ENCODE measurements at regions not wholly inside any gene's neighbourhood (a gene's known extent, or its start where the extent isn't known, plus 50 kb on each side); places are given as distances from the start of the nearest gene placed in this dataset.
A peak's percentile ranks its signal among the peaks of the same experiment; 100 is the strongest.
"Not testable (repeated sequence)": the region's sequence is repeated elsewhere in the genome, so short reads cannot be mapped to it uniquely, and the experiment has no call there.

DNA sequence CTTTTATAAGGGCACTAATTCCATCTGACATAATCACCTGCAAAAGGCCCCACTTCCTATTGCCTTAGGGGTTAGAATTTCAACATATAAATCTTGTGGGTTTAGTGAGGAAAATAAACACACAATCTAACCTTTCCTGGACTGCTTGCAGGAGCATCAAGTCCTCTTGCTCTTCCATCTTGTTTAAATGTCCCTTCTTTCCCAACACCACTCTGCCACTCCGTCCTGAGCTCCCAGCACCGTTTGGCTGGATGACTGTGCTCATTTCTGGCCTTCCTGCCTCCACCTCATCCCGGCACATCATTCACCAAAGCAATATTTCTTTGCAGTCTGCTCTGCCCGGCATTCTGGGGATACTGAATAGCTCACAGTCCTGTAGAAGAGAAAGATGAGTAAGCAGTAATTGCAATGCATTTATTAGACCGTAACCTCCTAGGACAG is 247.8 kb downstream of the BCL2 start:
- DNase-seq (ENCODE audit: insufficient read length, low spot score) (no peak), FAIRE-seq (no peak)

DNA sequence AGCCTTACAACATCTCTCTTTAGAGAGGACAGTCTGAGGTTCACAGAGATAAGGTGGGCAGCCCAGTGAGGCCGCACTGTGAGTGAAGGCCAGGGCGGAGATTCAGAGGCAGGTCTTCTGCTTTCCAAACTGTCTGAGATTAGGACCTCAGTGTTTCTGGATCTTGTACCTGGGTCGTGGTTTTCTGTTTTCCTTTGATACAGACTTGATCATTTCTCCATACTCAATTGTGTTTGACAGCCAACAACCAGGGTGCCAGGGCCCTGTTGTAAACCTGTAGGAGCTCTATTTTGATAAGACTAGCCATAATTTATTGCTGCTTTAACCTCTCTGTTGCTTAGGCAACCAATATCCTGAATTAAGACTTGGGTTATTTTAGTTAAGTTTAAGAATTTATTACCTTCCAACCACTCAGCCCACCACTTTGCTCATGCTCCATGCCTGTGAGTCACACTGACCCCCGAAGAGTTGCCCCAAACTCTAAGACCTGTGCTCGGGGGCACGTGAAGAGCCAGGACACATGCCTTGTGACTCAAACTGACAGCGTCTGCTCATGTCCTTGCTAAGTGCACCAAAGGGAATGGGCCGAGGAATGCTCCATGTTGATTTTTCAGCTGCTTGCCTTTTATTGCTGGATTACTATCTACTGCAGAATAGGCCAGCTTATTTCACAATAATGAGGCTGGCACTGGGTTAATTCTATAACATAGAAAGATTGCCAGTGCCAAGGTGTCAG is 248.6 kb downstream of the BCL2 start:
- FAIRE-seq = no peak
- DNase-seq (ENCODE audit: insufficient read length, low spot score) = no peak

GRCh38 chr18:63069496-63069895 is 250.1 kb downstream of the BCL2 start:
- no peak for FAIRE-seq

DNA sequence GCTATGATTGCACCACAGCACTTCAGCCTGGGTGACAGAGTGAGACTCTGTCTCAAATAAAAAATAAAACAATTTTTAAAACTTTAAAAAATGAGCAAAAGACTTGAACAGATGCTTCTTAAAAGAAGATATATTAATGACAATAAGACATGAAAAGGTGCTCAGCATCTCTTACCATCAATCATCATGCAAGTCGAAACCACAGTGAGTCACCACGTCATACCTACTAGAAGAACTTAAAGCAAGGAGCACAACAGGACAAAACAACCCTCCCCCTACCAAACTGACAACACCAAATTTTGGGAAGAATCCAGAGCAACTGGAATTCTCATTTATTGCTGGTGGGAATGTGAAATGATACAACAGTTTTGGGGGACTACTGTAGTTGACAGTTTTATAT is 251.6 kb downstream of the BCL2 start:
- DNase-seq (ENCODE audit: insufficient read length, low spot score) = no peak
- no peak for FAIRE-seq

More at GRCh38 chr18:63069496-63069895, 250.1 kb downstream of the BCL2 start:
- no peak for DNase-seq (ENCODE audit: insufficient read length, low spot score)

- DNase-seq (ENCODE audit: insufficient read length, low spot score) = no peak
These were observed 254.4 kb downstream of the BCL2 start for GRCh38 chr18:63065172-63065571.

GRCh38 chr18:63063171-63063570 is 256.4 kb downstream of the BCL2 start:
- peak; percentile 10 for DNase-seq (ENCODE audit: insufficient read length, low spot score)
- no peak for FAIRE-seq

More at GRCh38 chr18:63065172-63065571, 254.4 kb downstream of the BCL2 start:
- FAIRE-seq = peak; percentile 55

DNA sequence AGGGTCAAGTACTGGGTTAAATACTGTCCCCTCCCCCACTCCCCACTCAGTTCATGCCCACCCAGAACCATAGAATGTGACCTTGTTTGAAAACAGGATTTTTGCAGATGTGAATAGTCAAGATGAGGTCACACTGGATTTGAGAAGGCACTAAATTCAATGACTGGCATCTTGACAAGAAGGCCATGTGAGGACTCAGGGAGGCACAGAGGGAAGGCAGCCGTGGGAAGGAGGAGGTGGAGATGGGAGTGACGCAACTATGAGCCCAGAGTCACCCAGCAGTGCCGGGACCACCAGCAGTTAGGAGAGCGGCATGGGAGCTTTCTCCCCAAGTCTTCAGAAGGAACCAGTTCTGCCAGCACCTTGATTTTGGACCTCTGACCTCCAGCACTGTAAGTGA is 257.3 kb downstream of the BCL2 start:
- no peak for DNase-seq (ENCODE audit: insufficient read length, low spot score)
- FAIRE-seq = no peak

DNA sequence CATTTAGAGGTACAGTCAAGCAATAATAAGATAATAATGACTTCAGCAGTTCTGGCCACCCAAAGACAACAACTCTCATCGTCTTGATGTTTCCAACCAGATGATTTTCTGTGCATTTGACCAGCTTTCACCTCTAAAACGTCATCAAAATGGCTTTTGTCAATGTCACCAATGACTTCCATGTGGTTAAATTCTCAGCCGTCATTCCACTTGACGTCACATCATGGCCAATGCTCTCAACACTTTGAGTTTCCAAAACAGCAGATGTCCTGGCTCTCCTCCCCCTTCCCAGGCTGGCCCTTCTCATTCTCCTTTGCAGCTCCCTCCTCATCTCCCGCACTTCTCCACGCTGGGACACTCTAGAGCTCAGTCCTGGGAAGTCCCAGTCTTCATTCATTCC is 258.3 kb downstream of the BCL2 start:
- DNase-seq (ENCODE audit: insufficient read length, low spot score) (no peak), FAIRE-seq (no peak)

- no peak for FAIRE-seq
These were observed 261.0 kb downstream of the BCL2 start for GRCh38 chr18:63058521-63058920.

GRCh38 chr18:63057707-63058106 is 261.9 kb downstream of the BCL2 start:
- DNase-seq (ENCODE audit: insufficient read length, low spot score) (no peak), FAIRE-seq (no peak)

More at GRCh38 chr18:63058521-63058920, 261.0 kb downstream of the BCL2 start:
- peak; percentile 4 for DNase-seq (ENCODE audit: insufficient read length, low spot score)

GRCh38 chr18:63054901-63055584 is 264.5 kb downstream of the BCL2 start:
- FAIRE-seq (no peak), DNase-seq (ENCODE audit: insufficient read length, low spot score) (no peak)

- DNase-seq (ENCODE audit: insufficient read length, low spot score) = no peak
- no peak for FAIRE-seq
These were observed 267.6 kb downstream of the BCL2 start for GRCh38 chr18:63051928-63052327.

- not testable (repeated sequence) for DNase-seq (ENCODE audit: insufficient read length, low spot score); FAIRE-seq
These were observed 268.7 kb downstream of the BCL2 start for GRCh38 chr18:63050667-63051395.

- DNase-seq (ENCODE audit: insufficient read length, low spot score) = no peak
- no peak for FAIRE-seq
These were observed 273.2 kb downstream of the BCL2 start for GRCh38 chr18:63046375-63046774.

DNA sequence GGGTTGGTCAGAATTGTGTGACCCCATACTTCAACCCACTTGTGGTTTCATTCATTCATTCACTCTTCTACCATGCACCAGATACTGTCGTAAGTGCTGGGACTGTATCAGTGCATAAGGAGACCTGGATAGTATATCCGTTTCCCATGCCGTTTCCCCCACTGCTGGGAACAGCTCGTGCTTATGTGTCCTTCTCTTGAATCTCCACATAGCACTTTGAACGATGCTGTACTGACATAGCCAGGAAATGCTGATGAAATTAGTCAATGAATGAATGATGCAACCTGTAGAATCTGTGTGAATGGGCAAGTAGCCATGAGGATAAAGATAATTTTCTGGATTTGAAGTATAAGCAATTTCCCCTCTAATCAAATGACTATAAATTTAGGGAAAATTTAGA is 276.1 kb downstream of the BCL2 start:
- no peak for DNase-seq (ENCODE audit: insufficient read length, low spot score)
- no peak for FAIRE-seq

GRCh38 chr18:63042351-63042750 is 277.2 kb downstream of the BCL2 start:
- DNase-seq (ENCODE audit: insufficient read length, low spot score) (no peak), FAIRE-seq (no peak)

GRCh38 chr18:63040788-63041410 is 278.7 kb downstream of the BCL2 start:
- DNase-seq (ENCODE audit: insufficient read length, low spot score) = no peak
- FAIRE-seq = no peak

DNA sequence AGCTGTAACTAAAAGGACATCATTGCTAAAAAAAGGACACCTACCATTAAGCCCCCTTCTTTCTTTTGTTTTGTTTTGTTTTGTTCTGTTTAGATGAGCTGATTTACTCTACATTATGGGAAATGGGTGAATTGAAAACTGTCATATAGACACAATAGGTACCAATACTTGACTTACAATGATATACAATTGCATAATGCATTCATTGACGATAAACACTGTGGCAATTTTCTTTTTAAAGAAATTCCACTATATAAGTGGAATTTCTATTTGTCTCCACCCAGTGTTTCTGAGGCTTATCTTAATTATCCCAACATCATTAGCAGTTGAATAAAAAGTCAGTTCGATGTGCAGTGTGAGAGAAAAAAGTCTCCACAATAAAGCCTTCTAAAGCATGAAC is 282.1 kb downstream of the BCL2 start:
- no peak for DNase-seq (ENCODE audit: insufficient read length, low spot score)
- FAIRE-seq = no peak

- no peak for DNase-seq (ENCODE audit: insufficient read length, low spot score)
- FAIRE-seq = no peak
These were observed 288.2 kb downstream of the BCL2 start for GRCh38 chr18:63031375-63031774.
